SKM-1 treated with dmso at 0.1 percent for 144 hours (cell line): ENCODE measurements at regions not wholly inside any gene's neighbourhood (a gene's known extent, or its start where the extent isn't known, plus 50 kb on each side); places are given as distances from the start of the nearest gene placed in this dataset.
"Not testable (repeated sequence)": the region's sequence is repeated elsewhere in the genome, so short reads cannot be mapped to it uniquely, and the experiment has no call there.

ENCODE experiments used
- DNase-seq: peaks from one replicate; lab custom pipeline; 2025; ENCODE audit not compliant: unreplicated experiment; lab: John Stamatoyannopoulos, UW

DNA sequence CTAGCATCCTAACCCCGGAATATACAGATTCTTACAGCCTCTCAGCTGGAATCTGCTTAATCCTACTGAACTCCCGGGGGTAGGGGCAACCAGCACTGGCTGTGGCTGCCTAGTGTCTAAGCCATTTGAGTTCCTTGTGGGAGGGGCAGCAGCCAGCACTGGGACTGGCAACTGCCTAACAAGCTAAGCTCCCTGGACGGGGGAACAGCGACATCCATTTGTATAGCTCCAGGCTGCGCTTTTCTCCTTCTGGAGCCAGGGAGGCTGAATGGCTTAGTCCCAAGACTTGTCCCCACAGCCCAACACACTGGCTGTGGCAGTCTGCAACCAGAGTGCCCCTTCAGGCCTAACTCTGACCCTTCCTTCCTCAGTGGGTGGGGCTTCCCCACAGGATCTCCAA is 787.2 kb downstream of the METTL4 start:
- no peak for DNase-seq

DNA sequence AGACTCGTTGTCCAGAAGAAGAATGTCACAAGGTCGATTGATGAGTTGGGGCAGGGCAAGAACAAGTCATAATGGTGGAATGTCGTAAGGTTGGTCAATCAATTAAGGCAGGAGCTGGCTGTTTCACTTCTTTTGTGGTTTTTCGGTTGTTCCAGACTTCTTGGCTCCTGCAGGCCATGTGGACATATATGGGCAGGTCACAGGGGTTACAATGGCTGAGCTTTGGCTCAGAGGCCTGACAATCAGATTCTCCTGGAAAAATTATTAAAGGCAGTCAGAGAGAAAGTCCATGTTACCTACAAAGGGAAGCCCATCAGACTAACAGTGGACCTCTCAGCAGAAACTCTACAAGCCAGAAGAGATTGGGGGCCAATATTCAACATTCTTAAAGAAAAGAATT is 785.3 kb downstream of the METTL4 start:
- not testable (repeated sequence) for DNase-seq

DNA sequence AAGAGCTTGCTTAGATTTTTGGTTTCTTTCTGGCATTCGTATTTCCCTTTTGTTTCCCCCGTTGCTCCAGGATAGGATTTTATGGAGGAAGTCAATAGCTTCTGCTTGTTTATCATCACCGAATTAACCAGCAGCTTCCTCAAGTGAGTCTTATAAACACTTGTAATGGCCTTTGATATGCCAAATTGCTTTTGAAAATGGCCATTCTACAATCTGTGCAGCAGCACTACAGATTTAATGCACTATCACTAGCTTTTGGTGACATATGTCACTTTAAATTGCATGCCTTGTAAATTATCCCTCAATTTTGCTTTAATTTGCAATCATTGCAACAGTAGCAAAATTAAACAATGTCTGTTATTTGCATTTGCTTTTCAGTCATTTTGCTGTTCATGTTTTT is 774.7 kb downstream of the METTL4 start:
- DNase-seq: no peak

DNA sequence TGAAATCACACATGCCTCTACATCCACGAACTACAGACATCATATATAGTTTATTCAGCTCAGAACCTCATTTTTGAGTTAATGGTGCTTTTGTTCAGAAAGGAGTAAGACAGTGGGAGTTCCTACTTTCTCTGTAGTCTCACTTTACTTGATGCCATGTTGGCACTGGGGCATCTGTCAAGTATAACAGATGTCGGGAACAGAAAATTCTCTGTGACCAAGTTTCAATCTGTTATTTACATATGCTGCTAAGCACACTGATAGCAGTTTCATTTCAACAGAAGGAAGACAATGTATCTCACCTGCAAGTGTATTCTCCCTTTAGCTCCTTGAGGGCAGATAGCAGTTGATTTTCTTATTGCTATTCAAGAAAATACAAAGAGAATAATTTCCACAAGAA is 774.1 kb downstream of the METTL4 start:
- no peak for DNase-seq

DNA sequence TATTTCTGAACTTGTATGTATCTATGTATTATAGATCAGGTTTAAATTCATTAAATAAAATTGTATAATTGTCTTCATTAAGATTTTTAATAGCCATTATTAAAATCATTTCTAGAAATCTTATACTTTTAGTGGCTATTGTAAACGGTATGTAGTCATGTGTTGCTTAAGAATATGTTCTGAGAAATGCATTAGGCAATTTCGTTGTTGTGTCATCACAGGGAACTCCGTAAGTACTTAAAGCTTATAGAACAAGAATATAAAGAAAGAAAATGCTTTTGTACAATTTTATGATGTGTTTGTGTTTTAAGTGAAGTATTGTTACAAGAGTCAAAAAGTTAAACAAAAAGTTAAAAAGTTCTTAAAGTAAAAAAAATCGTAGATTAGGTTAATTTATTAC is 765.8 kb downstream of the METTL4 start:
- no peak for DNase-seq

DNA sequence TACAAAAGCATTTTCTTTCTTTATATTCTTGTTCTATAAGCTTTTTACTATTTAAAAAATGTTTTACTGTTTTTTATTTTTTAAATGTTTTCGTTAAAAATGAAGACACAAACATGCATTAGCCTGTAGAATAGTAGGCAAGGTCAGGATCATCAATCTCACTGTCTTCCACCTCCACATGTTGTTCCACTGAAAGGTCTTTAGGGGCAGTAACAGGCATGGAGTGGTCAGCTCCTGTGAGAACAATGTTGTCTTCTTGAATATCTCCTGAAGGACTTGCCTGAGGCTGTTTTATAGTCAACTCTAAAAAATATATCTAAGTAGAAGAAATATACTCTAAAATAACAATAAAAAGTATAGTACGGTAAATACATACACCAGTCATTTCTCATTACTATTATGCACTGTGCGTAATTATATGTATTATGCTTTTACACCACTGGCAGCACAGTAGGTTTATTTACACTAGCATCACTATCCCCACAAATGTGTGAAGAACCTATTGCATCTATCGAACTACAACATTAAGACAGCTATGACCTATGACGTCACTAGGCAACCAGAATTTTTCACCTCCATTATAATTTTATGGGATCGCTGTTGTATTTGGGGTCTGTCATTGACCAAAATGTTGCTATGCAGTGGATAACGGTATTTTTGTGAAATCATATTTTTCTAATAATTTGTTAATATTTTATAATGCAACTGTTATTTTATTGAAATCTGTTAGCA is 764.3 kb downstream of the METTL4 start:
- DNase-seq: no peak

DNA sequence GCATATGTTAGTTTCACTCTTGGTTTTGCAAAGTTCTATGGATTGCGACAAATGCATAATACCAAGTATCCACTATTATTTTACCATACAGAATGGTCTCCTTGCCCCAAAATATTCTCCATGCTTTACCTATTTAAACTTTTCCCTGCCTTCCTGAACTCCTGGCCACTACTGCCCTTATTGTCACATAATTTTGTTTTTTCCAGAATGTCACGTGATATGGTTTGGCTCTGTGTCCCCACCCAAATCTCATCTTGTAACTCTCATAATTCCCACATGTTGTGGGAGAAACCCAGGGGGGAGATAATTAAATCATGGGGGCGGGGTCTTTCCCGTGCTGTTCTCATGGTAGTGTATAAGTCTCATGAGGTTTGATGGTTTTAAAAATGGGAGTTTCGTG is 760.0 kb downstream of the METTL4 start:
- no peak for DNase-seq

DNA sequence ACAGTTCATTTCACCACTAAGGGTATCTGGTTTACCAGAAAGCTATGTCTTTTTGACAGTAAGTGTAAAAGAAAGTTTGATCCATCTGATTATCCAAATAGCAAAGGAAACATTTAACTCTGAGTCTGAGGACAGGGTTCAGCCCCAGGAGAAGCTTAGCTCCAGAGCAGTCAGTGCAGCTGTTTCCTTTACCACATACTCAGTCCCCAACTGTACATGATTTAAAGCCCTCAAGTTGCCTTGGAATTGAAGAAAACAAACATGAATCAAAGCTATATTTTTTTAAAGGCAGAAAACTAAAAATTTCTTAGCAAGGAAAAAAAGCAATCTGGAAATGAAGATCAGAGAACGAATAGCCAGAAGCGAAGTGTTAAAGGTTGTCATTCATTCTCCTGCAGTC is 746.0 kb downstream of the METTL4 start:
- DNase-seq: no peak

DNA sequence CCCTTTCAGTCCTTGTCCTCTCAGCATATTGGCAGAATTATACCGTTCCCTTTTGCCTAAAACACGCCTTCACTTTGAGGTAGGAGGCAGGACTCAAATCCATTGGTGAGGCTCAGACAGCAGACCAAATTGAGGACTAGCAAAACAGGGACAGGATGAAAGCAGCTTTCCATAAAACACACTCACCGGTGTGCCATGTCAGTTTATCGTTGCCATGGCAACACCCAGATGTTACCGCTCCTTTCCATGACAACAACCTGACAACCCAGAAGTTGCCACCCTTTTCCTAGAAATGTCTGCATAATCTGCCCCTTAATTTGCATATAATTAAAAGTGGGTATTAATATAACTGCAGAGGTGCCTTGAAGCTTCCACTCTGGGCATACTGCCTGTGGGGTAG is 730.4 kb downstream of the METTL4 start:
- no peak for DNase-seq

DNA sequence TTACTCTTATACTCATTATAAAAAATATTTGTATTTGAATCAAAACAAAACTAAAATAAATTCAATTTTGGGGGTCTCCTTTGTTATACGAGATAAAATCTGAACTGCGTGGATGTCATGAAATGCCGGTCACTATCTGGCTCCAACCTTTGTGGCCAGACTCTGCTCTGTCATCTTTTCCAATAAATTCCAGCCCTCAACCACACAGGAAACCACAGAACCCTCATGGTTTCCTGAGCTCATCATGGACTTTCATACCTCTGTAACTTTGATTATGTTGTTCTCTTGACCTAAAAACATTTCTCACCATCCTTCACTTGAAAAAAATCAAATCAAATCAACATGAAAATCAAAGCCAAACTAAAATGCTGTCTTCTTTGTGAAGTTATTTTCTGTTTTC is 724.7 kb downstream of the METTL4 start:
- DNase-seq: no peak

DNA sequence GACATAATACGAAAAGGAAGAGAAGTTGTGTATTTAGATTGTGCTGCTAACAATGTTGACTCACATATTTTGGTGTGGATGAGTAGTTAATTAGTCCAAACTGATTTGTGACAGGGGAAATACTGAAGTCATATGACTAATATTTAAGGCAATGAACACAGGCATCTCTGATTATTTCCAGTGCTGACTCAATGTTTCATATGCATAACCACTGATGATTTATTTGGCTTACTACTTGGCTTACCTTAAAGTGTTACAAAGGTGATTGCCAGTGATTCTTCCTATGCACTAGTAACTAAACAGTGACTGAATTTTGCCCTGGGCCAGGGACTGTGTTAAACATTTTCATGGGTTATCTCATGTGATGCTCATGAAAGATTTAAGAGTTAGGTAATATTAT is 722.6 kb downstream of the METTL4 start:
- DNase-seq: no peak

DNA sequence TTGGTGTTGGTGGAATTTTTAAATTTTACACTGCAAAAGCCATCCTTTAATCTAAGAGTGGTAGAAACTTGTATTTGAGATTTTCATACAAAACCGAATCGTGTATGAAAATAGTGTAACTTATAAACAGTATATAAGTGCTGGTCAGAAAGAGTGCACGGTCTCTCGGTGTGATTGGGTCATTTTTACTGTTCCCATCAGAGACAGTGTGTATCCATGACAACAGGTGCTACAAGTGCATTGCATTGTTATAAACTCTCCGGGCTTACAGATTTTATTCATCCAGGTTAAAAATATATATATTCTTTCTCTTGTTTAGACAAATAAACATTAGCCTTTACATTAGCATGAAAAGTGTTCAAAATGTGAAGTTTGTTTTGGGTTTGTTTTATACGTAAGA is 721.9 kb downstream of the METTL4 start:
- no peak for DNase-seq

DNA sequence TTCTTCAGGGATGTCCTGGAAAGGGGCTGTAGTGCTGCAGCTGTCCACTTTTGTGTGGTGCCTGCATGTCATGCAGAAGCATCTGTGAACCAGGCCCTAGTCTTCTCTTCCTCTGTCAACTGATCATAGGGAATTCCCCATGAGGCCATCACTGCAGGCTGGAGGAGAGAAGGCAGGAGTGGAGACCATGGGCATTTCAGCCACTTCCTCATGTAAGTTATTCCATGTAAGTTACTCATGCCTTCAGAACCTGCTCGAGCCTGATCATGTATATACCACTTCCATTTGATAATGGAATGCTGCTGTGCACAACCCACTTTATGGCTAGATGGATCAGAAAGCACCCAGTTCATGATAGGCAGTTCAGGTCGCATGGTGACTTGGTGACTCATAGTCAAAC is 714.0 kb downstream of the METTL4 start:
- DNase-seq: not testable (repeated sequence)

DNA sequence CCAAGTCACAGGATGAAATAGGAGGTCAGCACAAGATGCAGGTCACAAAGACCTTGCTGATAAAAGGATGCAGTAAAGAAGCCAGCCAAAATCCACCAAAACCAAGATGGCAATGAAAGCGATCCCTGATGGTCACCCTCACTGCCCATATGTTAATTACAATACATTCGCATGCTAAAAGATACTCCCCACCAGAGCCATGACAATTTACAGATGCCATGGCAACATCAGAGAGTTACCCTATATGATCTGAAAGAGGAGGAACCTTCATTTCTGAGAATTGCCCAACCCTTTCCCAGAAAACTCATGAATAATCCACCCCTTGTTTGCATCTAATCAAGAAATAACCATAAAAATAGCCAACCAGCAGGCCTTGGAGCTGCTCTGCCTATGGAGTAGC is 709.8 kb downstream of the METTL4 start:
- DNase-seq: no peak

DNA sequence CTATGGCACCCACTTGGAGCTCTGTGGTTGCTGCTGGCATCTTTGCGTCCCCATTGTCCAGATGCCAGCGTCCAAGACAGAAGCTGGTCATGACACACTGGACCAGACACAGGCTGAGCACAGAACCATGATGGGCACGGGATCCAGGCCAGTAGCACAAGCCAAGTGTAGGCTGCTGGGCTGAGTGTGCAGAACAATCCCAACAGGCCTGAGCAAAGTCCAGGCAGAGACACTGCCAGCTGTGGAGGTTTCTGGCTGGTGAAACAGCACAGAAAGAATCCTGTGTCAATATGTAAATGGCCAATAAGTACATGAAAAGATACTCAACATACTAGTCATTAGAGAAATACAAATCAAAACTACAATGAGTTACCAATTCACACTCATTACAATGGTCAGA is 705.4 kb downstream of the METTL4 start:
- DNase-seq: no peak

DNA sequence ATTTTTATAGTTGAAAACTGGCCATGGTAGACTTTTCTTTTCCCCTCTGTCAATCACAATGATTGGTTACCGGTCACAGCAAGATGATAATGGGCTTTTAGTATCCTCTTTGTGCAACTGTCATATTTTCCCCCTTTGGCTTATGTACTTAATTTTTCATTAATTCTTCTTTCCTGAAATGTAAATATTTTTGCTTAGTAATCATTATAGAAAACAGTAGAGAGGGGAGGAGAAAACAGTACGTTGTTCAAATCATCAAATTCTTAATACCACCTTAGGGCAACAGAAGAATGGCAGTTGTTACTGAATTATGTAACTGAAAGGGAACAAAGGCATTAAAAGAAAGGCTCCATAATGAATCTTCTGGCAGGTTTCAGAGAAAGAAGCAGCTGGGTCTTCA is 699.0 kb downstream of the METTL4 start:
- no peak for DNase-seq

DNA sequence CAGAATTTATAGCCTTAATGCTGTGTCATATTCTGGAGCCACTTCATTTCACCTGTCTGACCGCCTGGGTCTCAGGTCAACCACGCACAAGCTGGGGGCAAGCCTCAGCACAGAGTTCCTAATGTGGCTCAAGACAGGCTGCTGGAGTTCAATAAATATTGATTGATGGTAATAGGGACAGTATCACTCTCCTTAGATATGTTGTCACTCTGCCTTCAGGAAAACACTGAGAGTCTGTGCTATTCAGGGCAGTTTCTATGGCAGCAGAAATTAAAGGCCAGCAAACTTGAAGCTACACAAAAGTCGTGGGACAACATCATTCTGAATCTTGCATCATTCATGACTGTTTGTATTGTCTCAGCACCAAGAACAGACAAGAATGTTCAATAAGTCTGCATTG is 696.1 kb downstream of the METTL4 start:
- DNase-seq: no peak

DNA sequence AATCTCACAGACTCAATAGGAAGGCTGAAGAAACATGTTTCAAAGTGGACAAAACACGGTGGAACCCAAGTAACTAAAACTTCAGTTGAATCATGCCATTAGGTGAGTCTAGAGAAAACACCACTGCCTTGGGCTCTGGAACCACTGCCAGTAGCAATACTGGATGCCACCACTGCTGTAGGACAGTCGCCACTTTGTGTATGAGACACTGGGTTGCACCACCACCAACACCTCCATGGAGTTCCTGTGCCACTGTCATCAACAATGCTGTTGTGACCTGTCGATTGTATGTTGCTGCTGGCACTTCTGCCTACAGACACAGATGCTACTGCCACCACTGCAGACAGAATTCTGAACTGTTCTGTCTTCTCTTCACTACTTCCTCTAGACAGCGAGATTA is 686.7 kb downstream of the METTL4 start:
- DNase-seq: no peak

DNA sequence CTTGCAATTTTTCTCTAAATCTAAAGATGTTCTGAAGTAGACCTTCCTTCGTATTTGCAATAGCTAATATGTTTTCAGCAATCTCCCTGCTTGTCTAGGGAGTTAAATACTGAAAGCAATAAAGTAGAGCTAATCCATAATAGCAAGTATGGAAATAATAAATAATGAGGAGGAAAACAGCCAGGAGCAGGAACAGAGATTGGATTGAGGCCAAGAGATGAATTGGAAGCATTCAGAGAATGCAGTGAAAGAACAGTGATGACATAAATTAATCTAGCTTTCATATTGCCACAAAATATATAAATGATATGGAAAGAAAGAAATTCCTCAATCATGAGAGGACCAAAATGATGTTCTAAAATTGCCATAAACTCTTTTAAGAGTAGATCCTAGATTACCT is 679.7 kb downstream of the METTL4 start:
- no peak for DNase-seq

DNA sequence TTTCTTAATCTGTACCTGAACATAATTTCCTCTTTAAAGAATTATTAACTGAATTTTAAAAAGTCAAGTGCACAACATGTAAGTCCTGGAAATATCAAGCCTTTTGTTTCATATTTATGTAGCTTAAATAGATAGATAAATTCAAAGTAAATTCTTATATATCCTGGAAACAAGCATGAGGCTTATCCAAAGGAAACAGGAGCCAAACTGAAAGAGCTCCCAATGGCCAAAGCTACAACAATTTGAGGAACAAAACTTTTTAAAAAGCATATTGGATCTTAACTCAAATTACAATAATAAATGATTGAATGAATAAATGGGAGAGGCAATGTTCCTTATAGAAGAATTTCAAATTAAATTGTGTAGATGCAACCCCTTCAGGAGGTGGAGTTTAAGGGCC is 679.1 kb downstream of the METTL4 start:
- DNase-seq: no peak

DNA sequence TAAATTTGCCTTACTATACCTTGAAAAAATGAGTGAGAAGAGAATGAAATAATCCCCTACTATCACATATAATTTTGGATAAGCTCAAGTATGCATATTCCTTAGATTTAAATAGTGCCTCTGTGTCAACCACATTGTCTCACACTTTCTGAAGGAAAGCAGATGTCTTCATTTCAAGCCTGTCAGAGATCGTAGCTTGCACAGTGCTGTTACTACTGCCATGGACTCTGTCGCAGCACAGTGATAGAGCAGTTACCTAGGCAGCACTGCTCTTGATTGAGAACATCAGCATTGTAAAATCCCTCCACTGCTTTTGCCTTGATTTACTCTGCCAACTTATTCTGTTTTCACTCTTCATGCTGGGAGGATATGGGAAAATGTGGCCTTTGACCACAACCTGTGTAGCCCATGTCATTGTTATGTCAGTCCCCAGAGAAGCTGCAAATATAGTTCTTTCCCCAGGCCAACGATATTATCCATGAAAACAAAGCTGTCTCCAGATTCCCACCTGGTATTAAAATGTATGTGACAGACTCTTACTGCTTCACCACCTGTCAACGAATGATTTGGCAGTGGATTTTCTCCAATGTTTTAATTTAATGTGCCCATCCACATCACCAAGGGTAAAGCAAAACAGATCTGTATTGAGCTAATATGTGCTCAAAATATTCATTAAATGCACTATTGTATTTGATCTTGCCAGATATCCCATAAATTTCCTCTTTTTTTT is 675.7 kb downstream of the METTL4 start:
- DNase-seq: no peak

DNA sequence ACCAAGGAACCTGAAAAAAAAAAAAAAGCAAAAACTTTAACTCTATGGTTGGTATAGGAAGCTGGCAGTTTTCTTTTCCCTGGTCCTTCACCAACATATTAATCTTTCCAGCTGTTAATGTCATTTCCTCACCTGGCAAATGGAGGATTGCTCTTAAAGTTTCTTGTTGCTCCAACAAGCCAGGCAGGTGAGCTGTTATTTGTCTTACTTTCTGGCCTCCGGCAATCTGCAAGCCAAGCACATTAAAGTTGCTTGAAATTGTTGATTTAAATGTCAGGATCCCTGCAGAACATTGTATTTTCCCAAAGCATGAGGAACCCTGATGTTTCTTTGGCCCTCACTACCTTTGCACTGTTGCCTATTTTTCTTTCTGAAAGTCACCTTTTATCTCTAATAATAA is 664.9 kb downstream of the METTL4 start:
- DNase-seq: no peak
